Panc1 (cell line): ENCODE measurements at regions not wholly inside any gene's neighbourhood (a gene's known extent, or its start where the extent isn't known, plus 50 kb on each side); places are given as distances from the start of the nearest gene placed in this dataset.

Experiments used
- ATAC-seq: fragments of 200-7000 bp; cut with Tn5 transposase; 2 replicates; pipeline ENCODE4 v1.9.1; 2020; ENCODE audit warnings: mild to moderate bottlenecking, moderate library complexity
- BruUV-seq: library from RNA; stranded (reverse); fragments of 400-500 nt; replicated peaks from 2 replicates; lab custom pipeline; 2021; lab: Mats Ljungman, UMichigan
- CTCF ChIA-PET: fragments of 300-600 bp; sonication (Branson Sonifier 250); formaldehyde crosslinking; loops from one replicate; lab custom pipeline; 2022; ENCODE audit warnings: antibody characterized with exemption; lab: Charles Lee
- POLR2A ChIA-PET: fragments of 300-600 bp; sonication (Branson Sonifier 250); formaldehyde crosslinking; loops from one replicate; lab custom pipeline; 2022; ENCODE audit warnings: antibody characterized with exemption; lab: Charles Lee
- DNase-seq: peaks from one replicate; pipeline ENCODE4 v3.0.0-alpha.2; 2010; ENCODE audit warnings: low read depth, low spot score
- H3K27ac ChIP-seq: 2 replicates; pipeline ENCODE4 v1.5.1; 2011; ENCODE audit warnings: mild to moderate bottlenecking, low read length, inconsistent platforms
- H3K27me3 ChIP-seq: fragments of 200-500 bp; sonication (Bioruptor generic); 2 replicates; pipeline ENCODE4 v1.6.0; 2014; ENCODE audit warnings: low read length, inconsistent platforms; ENCODE audit not compliant: control insufficient read depth, insufficient read depth
- H3K36me3 ChIP-seq: fragments of 200-500 bp; sonication (Bioruptor generic); 2 replicates; pipeline ENCODE4 v1.5.1; 2014; ENCODE audit warnings: inconsistent platforms, mild to moderate bottlenecking, low read length, moderate library complexity; ENCODE audit not compliant: control insufficient read depth, insufficient read depth
- H3K4me1 ChIP-seq: 2 replicates; pipeline ENCODE4 v1.5.1; 2011; ENCODE audit warnings: inconsistent platforms, mild to moderate bottlenecking, low read length, moderate library complexity; ENCODE audit not compliant: control insufficient read depth, insufficient read depth
- H3K4me3 ChIP-seq, 2 experiments: 2 replicates each; pipeline ENCODE4 v1.5.1; 2011 to 2012; ENCODE audit warnings: low read depth in 2 of 2, low read length in 2 of 2, mild to moderate bottlenecking in 2 of 2, inconsistent platforms in 1 of 2, moderate library complexity in 1 of 2
- H3K9me3 ChIP-seq: fragments of 200-500 bp; sonication (Bioruptor generic); 2 replicates; pipeline ENCODE4 v1.5.1; 2014; ENCODE audit warnings: low read depth, mild to moderate bottlenecking, inconsistent platforms, low read length, moderate library complexity; ENCODE audit not compliant: control insufficient read depth, insufficient read depth
- CTCF ChIP-seq: fragments of 450-650 bp; IDR thresholded peaks from 2 replicates; pipeline ENCODE4 v1.5.1; 2017; ENCODE audit warnings: mild to moderate bottlenecking
- POLR2AphosphoS5 ChIP-seq: IDR thresholded peaks from 2 replicates; pipeline ENCODE4 v1.6.1; 2012; ENCODE audit warnings: mild to moderate bottlenecking, low read depth, low read length, moderate library complexity
- REST ChIP-seq, 2 experiments: IDR thresholded peaks; 2 replicates each; pipeline ENCODE4 v1.6.1; 2011 to 2012; ENCODE audit warnings: low read depth in 2 of 2, control low read depth in 1 of 2, low read length in 1 of 2, mild to moderate bottlenecking in 1 of 2, moderate library complexity in 1 of 2; ENCODE audit not compliant: insufficient read depth in 1 of 2
- SIN3A ChIP-seq: IDR thresholded peaks from 2 replicates; pipeline ENCODE4 v1.6.1; 2012; ENCODE audit warnings: low read depth, mild to moderate bottlenecking, low read length, moderate library complexity, borderline replicate concordance; ENCODE audit not compliant: insufficient read depth
- TCF7L2 ChIP-seq: IDR thresholded peaks from 2 replicates; pipeline ENCODE4 v1.6.1; 2011; ENCODE audit warnings: mild to moderate bottlenecking, low read depth, low read length, inconsistent platforms
- in situ Hi-C: cut with HindIII; loops from 2 replicates; pipeline ENCODE4 v1.10.0; 2016; ENCODE audit warnings: low sequenced_read_pairs, low pct_unique_long_range_greater_than_20kb
- intact Hi-C: fragments of 100-400 bp; cut with micrococcal nuclease; formaldehyde crosslinking; loops from one replicate; pipeline ENCODE4 v1.10.0; 2022; ENCODE audit not compliant: unreplicated experiment

- ATAC-seq (no peak), DNase-seq (no peak)
- POLR2A ChIA-PET: no interaction called here
- TF ChIP-seq SIN3A (no peak), REST (IDR thresholded peaks at IDR 0.05; ENCODE audit: insufficient read depth in 1 of 2, low read depth in 2 of 2, low read length in 1 of 2) (no peak), POLR2AphosphoS5 (no peak)
- Histone ChIP-seq H3K4me3 (no peak overlapping the region), H3K27me3 (no peaks in the 10 kb centered on the region), H3K9me3 (no peaks in the 10 kb centered on the region), H3K27ac (no peak overlapping the region), H3K36me3 (no peaks in the 10 kb centered on the region), H3K4me1 (peaks cover 17% of the 10 kb centered on the region)
- intact Hi-C loops: no loop called here
- in situ Hi-C loops: no loop called here
- CTCF ChIA-PET: no interaction called here
- no TSS peak for BruUV-seq
Observed at GRCh38 chr20:50397058-50397457, 113.1 kb upstream of the PTPN1 start.

GRCh38 chr20:50398064-50398463, 112.1 kb upstream of the PTPN1 start:
- H3K27ac ChIP-seq: no peak overlapping the region
- H3K36me3 ChIP-seq: no peaks in the 10 kb centered on the region
- H3K4me3 ChIP-seq: no peak overlapping the region
- TF ChIP-seq SIN3A: no peak
- no peak for TF ChIP-seq TCF7L2
- no peak for TF ChIP-seq CTCF
- TF ChIP-seq REST (IDR thresholded peaks at IDR 0.05; ENCODE audit: insufficient read depth in 1 of 2, low read depth in 2 of 2, low read length in 1 of 2): no peak
- POLR2A ChIA-PET: no interaction called here
- H3K9me3 ChIP-seq: no peaks in the 10 kb centered on the region
- ATAC-seq: no peak
- BruUV-seq: no TSS peak
- CTCF ChIA-PET: no interaction called here
- H3K4me1 ChIP-seq: peaks cover 17% of the 10 kb centered on the region
- no peak for DNase-seq
- in situ Hi-C loops (no loop called here), intact Hi-C loops (no loop called here)
- no peaks in the 10 kb centered on the region for H3K27me3 ChIP-seq
